HEK293 (cell line): ENCODE measurements at regions not wholly inside any gene's neighbourhood (a gene's known extent, or its start where the extent isn't known, plus 50 kb on each side); places are given as distances from the start of the nearest gene placed in this dataset.

ENCODE experiments used
- HOXC10 ChIP-seq: sonication (generic); formaldehyde crosslinking; IDR thresholded peaks from 2 replicates; pipeline ENCODE4 v1.8.1; 2023; ENCODE audit warnings: mild to moderate bottlenecking, missing genetic modification reagents
- KLF1 ChIP-seq: fragments of 450-650 bp; formaldehyde crosslinking; IDR thresholded peaks from 2 replicates; pipeline ENCODE4 v1.5.1; 2016; ENCODE audit warnings: missing biosample characterization, missing genetic modification characterization
- TCF7L2 ChIP-seq: IDR thresholded peaks from 2 replicates; pipeline ENCODE4 v1.6.1; 2011; ENCODE audit warnings: low read depth, mild to moderate bottlenecking, inconsistent platforms, low read length, moderate library complexity, borderline replicate concordance
- TRIM28 ChIP-seq: IDR thresholded peaks from 2 replicates; pipeline ENCODE4 v1.6.1; 2011; ENCODE audit warnings: low read length, control low read depth, borderline replicate concordance
- ZNF10 ChIP-seq: fragments of 450-650 bp; formaldehyde crosslinking; IDR thresholded peaks from 2 replicates; pipeline ENCODE4 v1.5.1; 2017; ENCODE audit warnings: missing biosample characterization, missing genetic modification characterization
- ZNF132 ChIP-seq: fragments of 450-650 bp; formaldehyde crosslinking; IDR thresholded peaks from 2 replicates; pipeline ENCODE4 v1.5.1; 2017; ENCODE audit warnings: missing biosample characterization, missing genetic modification characterization, borderline replicate concordance
- ZNF23 ChIP-seq: fragments of 450-650 bp; formaldehyde crosslinking; IDR thresholded peaks from 2 replicates; pipeline ENCODE4 v1.5.1; 2016; ENCODE audit warnings: missing biosample characterization, missing genetic modification characterization, borderline replicate concordance
- ZNF423 ChIP-seq: fragments of 450-650 bp; formaldehyde crosslinking; IDR thresholded peaks from 2 replicates; pipeline ENCODE4 v1.5.1; 2016; ENCODE audit warnings: missing biosample characterization, missing genetic modification characterization
- ZNF521 ChIP-seq: fragments of 450-650 bp; formaldehyde crosslinking; IDR thresholded peaks from 2 replicates; pipeline ENCODE4 v1.5.1; 2017; ENCODE audit warnings: missing biosample characterization, mild to moderate bottlenecking, missing genetic modification characterization
- ZNF623 ChIP-seq: fragments of 450-650 bp; formaldehyde crosslinking; IDR thresholded peaks from 2 replicates; pipeline ENCODE4 v1.5.1; 2016; ENCODE audit warnings: missing biosample characterization, missing genetic modification characterization
- TF ChIP-seq, protein P1 (sequence below): fragments of 450-650 bp; formaldehyde crosslinking; IDR thresholded peaks from 2 replicates; pipeline ENCODE4 v1.5.1; 2016; ENCODE audit warnings: missing biosample characterization, missing genetic modification characterization
- TF ChIP-seq, protein P2 (sequence below): fragments of 450-650 bp; formaldehyde crosslinking; IDR thresholded peaks from 2 replicates; pipeline ENCODE4 v1.5.1; 2016; ENCODE audit warnings: missing biosample characterization, missing genetic modification characterization, borderline replicate concordance

DNA sequence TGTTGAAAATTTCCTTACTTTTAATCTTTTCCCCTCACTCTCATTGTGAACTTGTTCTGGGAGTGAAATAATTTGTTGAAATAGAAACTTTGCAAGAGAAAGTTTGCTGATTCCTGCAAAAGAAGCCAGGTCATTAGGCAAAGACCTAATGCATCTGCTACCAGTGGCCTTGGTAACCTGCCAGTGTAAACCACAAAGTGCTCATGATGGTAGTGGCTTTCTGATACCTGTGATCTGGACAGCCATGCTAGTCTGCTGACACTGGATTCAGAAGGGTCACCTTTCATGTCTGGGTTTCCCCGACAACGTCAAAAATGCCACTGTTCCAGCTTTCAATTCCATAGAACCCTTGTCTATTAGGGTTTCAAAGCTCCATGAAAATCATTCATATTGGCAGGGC lies 123.7 kb upstream of the MCTP2 start:
- TF ChIP-seq ZNF23 (tag by site-specific recombination) (no peak), ZNF521 (no peak), ZNF623 (tag by site-specific recombination) (no peak), ZNF132 (tag by site-specific recombination) (no peak), TCF7L2 (no peak), TRIM28 (no peak), ZNF423 (tag by site-specific recombination) (no peak), KLF1 (tag by site-specific recombination) (no peak), ZNF10 (tag by site-specific recombination) (no peak), HOXC10 (no peak)
- TF ChIP-seq, protein P1, sequence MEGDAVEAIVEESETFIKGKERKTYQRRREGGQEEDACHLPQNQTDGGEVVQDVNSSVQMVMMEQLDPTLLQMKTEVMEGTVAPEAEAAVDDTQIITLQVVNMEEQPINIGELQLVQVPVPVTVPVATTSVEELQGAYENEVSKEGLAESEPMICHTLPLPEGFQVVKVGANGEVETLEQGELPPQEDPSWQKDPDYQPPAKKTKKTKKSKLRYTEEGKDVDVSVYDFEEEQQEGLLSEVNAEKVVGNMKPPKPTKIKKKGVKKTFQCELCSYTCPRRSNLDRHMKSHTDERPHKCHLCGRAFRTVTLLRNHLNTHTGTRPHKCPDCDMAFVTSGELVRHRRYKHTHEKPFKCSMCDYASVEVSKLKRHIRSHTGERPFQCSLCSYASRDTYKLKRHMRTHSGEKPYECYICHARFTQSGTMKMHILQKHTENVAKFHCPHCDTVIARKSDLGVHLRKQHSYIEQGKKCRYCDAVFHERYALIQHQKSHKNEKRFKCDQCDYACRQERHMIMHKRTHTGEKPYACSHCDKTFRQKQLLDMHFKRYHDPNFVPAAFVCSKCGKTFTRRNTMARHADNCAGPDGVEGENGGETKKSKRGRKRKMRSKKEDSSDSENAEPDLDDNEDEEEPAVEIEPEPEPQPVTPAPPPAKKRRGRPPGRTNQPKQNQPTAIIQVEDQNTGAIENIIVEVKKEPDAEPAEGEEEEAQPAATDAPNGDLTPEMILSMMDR (tag by site-specific recombination): no peak
- TF ChIP-seq, protein P2, sequence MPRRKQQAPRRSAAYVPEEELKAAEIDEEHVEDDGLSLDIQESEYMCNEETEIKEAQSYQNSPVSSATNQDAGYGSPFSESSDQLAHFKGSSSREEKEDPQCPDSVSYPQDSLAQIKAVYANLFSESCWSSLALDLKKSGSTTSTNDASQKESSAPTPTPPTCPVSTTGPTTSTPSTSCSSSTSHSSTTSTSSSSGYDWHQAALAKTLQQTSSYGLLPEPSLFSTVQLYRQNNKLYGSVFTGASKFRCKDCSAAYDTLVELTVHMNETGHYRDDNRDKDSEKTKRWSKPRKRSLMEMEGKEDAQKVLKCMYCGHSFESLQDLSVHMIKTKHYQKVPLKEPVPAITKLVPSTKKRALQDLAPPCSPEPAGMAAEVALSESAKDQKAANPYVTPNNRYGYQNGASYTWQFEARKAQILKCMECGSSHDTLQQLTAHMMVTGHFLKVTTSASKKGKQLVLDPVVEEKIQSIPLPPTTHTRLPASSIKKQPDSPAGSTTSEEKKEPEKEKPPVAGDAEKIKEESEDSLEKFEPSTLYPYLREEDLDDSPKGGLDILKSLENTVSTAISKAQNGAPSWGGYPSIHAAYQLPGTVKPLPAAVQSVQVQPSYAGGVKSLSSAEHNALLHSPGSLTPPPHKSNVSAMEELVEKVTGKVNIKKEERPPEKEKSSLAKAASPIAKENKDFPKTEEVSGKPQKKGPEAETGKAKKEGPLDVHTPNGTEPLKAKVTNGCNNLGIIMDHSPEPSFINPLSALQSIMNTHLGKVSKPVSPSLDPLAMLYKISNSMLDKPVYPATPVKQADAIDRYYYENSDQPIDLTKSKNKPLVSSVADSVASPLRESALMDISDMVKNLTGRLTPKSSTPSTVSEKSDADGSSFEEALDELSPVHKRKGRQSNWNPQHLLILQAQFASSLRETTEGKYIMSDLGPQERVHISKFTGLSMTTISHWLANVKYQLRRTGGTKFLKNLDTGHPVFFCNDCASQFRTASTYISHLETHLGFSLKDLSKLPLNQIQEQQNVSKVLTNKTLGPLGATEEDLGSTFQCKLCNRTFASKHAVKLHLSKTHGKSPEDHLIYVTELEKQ (tag by site-specific recombination): no peak
